ENCODE measurements at regions not wholly inside any gene's neighbourhood (a gene's known extent, or its start where the extent isn't known, plus 50 kb on each side); places are given as distances from the start of the nearest gene placed in this dataset.

- peaks cover 6% of the 10 kb centered on the region for H3K36me3 ChIP-seq (ENCODE audit: control insufficient read depth, insufficient read depth, low read length)
- no peaks in the 10 kb centered on the region for H3K27me3 ChIP-seq (replicated peaks; ENCODE audit: control insufficient read depth, insufficient read depth, low read length)
- no peak overlapping the region for H3K4me3 ChIP-seq (replicated peaks; ENCODE audit: low read depth, low read length)
- TF ChIP-seq, protein P1, sequence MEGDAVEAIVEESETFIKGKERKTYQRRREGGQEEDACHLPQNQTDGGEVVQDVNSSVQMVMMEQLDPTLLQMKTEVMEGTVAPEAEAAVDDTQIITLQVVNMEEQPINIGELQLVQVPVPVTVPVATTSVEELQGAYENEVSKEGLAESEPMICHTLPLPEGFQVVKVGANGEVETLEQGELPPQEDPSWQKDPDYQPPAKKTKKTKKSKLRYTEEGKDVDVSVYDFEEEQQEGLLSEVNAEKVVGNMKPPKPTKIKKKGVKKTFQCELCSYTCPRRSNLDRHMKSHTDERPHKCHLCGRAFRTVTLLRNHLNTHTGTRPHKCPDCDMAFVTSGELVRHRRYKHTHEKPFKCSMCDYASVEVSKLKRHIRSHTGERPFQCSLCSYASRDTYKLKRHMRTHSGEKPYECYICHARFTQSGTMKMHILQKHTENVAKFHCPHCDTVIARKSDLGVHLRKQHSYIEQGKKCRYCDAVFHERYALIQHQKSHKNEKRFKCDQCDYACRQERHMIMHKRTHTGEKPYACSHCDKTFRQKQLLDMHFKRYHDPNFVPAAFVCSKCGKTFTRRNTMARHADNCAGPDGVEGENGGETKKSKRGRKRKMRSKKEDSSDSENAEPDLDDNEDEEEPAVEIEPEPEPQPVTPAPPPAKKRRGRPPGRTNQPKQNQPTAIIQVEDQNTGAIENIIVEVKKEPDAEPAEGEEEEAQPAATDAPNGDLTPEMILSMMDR (IDR thresholded peaks at IDR 0.05; ENCODE audit: insufficient read depth, low read length, poor library complexity, severe bottlenecking): no peak
- no peak for DNase-seq (ENCODE audit: extremely low read depth, insufficient read length)
These were observed 51.3 kb upstream of the CD302 start for GRCh38 chr2:159849160-159849813.

Measured in GM06990 (cell line).